ENCODE measurements at regions not wholly inside any gene's neighbourhood (a gene's known extent, or its start where the extent isn't known, plus 50 kb on each side); places are given as distances from the start of the nearest gene placed in this dataset.

- no peak for DNase-seq (ENCODE audit: low read depth)
Measured at GRCh38 chr1:116262995-116263385, 110.1 kb upstream of the ATP1A1 start.

DNA sequence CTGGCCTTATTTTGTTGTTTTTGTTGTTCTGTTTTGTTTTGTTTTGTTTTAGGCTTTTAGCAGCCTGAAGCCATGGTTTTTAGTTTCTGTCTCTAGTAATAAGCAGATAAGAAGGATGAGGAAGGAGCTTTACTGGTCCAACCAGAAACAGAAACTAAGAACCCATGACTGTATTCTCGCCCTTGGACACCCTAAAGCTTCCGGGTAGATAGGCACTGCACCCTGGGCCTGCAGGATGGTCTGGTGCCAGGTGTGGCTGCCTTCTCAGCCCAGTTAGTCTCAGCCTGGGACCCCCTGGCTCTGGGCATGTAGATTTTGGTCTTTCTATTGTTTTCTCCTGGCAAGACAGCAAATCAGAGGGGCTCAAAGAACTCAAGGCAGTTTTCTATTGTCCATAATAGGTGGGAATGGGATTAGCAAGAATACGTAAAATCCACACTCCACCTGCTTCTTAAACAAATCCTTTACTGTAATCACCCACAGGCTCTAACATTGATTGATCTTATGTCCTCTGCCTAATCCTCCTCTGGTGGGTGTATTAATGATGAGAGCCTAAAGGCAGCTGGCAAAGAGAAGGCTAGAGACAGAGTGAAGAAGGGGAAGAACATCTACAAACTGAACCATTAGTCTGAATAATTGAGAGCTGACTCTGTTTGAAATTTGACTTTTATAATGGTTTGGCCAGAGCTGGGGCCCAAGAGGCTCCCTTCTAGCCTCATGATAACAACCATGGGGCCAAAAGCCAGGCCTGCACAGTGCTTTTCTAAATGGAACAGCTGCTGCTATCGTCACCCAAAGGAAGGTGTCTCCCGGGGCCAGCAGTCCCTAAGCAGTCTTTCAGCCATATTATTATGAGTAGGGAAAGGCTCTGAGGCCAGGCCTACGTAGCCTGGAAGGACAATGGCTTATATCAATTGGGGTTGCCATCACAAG is 106.8 kb upstream of the ATP1A1 start:
- no peak for DNase-seq (ENCODE audit: low read depth)

GRCh38 chr1:116266864-116267212 is 106.2 kb upstream of the ATP1A1 start:
- DNase-seq (ENCODE audit: low read depth) = no peak

GRCh38 chr1:116268211-116268610 is 104.8 kb upstream of the ATP1A1 start:
- DNase-seq (ENCODE audit: low read depth) = peak; percentile 6

DNA sequence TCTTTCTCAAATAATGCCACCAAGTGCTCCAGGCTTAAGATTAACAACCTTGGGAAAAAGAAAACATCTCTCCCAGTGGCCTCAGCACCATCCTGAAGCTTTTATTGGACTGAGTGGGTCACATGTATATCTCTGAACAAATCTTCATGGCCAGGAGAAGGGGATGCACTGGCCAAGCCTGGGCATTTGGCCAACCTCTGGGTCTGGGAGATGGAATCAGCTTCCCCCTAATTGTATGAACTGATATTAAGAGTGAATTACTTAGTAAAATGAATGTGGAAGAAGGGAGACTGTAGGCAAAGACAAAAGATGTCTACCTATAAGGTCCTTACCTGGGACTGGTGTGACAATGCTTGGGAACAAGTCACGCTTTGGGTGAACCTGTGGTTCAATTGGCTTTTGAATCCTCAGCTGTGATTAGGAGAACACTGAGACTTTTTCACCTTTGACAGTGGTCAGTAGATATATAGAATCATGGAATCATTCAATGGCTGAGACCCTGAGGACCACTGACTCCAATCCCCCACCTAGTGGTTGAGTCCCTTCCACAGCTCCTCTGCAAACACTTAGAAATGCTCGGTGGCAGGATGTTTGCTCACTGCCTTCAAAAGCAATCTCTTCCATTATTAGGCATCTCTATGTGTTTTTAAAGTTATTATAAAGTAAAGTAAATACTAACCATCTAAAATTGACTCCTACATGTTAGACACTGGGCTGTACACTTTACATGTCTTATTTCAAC is 102.6 kb upstream of the ATP1A1 start:
- DNase-seq (ENCODE audit: low read depth) = no peak

DNA sequence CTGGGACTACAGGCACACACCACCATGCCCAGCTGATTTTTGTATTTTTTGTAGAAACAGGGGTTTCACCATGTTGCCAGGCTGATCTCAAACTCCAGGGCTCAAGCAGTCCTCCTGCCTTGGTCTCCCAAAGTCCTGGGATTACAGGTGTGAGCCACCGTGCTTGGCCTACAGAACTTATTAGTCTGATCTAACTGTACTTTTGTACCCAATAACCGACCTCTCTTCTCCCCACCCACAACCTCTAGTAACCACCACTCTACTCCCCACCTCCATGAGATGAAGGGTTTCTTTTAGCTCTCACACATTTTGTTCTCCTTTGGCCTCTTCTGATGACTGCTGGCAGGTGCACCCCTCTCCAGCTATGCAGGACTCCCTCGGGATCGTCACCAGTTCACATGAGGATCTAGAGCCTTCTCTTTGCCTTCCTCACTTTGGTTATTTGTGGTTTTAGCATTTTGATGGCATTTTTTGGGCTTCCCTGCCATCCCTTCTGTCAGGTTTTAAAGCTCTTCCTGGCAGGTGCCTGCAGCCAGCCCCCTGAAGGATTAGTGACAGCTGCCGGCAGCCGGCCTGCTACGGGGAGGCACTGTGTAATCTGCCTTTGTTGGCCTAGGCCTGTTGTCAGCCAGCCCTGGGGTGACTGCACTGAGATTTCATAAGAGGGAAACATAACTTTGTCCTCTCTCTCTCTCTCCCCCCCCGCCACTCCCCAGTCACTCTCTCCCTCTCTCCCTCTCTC is 99.8 kb upstream of the ATP1A1 start:
- no peak for DNase-seq (ENCODE audit: low read depth)

DNA sequence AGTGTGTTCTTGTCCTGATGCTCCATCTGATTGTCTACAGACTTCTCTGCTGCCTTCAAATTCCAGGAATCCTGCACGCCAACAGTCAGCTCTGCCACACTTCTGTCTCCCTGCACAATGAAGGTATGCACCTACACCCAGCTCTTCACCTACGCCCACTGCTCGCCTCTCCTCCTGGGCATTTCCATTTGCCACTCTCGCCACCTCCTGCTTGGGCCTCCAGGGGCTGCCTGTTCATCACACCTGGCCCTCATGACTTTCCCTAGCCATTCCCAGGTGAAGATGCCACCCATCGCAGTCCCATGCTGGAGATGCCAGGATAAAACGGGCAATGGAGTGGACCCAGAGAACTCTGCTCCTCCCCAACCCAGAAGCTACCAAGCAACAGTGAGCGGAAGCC is 96.5 kb upstream of the ATP1A1 start:
- no peak for DNase-seq (ENCODE audit: low read depth)

- DNase-seq (ENCODE audit: low read depth) = no peak
Measured at GRCh38 chr1:116277840-116278540, 95.1 kb upstream of the ATP1A1 start.

GRCh38 chr1:116278541-116278866 is 94.5 kb upstream of the ATP1A1 start:
- no peak for DNase-seq (ENCODE audit: low read depth)

GRCh38 chr1:116279715-116280114 is 93.3 kb upstream of the ATP1A1 start:
- DNase-seq (ENCODE audit: low read depth) = no peak

GRCh38 chr1:116284819-116285390 is 88.1 kb upstream of the ATP1A1 start:
- DNase-seq (ENCODE audit: low read depth) = no peak

DNA sequence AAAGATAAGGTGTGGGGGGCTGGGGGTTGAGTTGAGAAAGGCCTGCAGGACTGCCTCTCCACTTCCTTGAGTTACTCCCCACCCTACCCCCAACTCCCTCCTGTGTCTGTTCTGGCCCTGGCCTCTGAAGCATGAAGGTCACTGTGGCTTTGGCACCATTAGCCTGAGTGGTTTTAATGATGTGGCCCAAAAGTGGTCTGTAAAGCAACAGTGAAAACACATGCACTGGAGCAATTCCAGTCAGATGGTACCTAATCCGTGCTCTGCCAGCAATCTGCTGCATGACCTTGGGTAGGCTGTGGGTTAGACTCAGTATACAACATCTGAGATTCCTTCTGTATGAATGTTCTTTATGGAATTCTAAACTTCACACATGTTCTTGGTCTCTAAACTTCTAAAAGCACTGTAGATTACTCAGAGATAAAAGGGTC is 86.5 kb upstream of the ATP1A1 start:
- peak; percentile 52 for DNase-seq (ENCODE audit: low read depth)

DNA sequence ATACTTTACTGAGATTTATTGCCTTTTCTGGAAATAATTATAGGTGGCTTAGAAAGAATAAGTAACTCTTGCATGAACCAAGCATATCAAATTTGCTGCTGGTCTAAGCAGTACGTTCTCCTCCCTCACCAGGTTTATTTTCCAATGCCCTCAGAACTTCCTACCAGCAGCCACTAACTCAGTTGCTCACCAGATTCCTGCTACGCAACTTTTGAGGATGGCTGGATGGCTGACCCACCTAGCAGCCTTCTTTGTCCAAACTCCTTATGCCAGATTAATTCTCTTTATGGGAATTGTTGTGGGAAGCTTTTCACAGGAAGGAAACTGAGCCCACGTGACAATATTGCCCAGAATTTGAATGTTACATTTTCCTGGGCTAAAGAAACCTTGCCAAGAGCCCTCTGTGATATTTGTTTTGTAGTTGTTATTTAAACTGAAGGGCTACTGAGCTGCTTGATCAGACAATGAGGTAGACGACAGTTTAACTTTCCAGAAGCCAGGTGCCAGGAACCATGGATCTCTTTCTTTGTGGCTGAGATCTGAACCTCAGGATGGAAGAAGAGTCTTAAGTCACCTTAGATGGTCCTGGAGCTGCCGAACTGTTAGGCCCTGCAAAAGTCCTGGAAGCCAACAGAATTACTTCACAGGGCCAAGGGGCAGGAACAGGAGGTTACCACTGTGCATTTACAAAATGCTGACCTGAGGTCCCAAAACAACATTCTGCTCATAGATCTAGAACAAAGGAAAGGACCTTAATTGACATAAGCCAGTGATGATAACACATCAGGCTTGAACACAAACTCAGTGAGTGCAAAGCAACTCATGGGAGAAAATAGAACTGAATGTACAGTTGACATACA is 85.5 kb upstream of the ATP1A1 start:
- DNase-seq (ENCODE audit: low read depth) = no peak

- no peak for DNase-seq (ENCODE audit: low read depth)
Measured at GRCh38 chr1:116288201-116288598, 84.8 kb upstream of the ATP1A1 start.

DNA sequence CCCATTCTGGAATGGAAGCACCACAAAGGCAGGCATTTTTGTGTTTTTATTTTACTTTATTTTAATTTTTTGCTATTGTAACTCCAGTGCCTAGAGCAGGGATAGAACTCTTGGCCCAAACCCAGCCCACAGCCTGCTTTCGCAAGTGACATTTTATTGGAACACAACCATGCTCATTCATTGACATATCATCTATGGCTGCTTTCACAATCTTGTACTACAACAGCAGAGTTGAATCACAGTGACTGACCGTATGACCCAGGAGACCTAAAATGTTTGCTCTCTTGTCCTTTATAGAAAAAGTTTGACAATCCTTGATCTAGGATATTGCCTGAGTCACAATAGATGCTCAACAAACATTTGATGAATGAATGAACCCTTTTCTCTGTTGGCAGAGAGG is 83.9 kb upstream of the ATP1A1 start:
- no peak for DNase-seq (ENCODE audit: low read depth)

DNA sequence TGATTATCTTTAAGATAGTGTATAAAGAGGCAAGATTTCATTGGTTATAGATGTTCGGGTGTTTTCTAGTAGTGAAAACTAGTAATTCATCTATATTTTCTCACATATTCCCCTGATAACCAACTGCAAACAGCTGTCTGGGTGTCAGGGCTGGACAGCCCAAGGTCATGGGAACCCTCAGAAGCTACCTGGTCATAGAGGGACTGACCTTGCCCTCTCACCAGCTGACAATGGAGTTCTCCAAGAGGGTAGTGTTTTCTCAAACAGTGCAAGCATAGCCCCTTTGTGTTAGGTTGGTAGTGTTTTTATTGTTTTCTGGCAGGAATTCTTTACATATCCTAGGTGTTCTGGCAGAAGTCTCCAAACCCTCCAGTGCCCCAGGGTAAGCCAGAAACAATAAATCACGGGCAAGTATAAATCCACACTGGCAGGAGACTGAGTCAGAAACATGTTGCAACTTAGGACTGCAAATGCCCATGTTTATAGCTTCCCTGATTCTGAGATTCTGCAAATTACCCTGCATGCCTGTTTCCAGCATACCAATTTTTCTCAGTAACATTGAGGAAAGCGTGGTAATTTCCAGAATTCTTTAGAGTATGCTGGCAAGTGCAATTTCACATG is 82.8 kb upstream of the ATP1A1 start:
- DNase-seq (ENCODE audit: low read depth) = no peak

DNA sequence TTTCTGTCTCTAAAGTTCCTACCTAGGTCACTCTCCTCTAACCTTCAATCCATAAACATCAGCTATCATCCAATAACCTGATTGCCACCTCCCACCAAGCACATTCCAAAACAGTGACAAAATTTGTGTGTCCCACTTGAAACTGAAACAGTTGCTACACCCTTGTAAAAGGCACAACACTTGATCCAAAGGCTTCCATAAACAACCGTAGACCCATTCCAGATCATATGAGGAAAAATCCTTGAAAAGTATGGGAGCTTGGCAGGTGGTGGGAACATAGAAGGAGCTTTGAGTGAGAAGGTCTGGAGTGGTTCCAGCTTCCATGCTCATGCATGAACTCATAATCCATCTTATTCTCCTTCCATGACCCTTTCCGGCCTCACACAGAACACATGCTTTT is 82.0 kb upstream of the ATP1A1 start:
- DNase-seq (ENCODE audit: low read depth) = no peak

DNA sequence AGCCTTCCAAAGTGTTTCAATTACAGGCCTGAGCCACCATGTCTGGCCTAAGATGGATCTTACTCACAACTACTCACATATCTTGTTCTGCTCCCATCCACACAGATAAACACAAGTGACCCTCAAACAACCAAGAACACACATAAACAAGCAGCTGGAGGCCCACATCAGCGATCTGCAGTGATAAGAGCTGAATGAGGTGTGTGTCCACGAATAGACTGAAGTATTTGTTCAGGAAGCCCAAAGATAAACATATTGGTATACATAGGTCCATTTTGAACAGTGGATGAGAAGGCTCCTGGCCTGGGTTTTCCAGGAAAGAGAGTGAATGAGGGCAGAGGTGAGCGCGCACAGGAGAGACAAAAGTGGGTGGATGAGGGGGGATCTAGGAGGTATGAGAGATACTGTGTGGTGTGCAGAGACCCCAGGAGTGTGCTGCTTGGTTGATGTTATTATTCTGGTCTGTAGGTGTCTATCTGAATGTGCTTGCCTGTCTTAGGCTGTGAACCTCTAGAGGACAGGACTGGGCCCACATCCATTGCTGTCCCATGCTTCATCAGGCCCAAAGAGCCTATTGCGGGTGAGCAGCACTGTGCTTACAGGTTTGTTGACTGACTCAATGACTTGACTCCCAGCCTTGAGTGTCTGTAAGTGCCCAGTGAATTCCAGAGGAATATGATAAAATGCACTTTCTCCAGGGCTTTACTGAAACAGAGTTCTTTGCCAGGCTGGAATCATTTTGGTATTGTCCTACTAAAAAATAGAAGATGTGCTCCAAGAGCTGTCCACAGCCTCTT is 79.9 kb upstream of the ATP1A1 start:
- no peak for DNase-seq (ENCODE audit: low read depth)

DNA sequence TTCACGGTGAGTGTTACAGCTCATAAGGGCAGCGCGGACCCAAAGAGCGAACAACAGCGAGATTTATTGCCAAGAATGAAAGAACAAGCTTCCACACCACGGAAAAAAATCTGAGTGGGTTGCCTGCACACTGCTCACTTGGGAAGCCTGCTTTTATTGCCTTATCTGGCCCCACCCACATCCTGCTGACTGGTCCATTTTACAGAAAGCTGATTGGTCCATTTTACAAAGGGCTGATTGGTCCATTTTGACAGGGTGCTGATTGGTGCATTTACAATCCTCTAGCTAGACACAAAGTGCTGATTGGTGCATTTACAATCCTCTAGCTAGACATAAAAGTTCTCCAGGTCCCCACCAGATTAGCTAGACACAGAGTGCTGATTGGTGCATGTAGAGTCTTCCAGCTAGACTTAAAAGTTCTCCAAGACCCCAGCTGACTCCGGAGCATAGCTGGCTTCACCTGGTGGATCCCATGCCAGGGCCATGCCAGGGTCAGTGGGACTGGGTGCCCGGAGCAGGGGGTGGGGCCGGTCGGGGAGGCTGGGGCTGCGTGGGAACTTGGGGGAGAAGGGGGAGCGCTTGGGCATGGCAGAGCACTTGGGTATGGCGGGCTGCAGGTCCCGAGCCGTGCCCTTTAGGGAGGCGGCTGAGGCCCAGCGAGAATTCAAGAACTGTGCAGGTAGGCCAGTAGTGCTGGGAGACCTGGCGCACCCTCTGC is 75.4 kb upstream of the ATP1A1 start:
- no peak for DNase-seq (ENCODE audit: low read depth)
